NCI-H1105 (cell line): ENCODE measurements at regions not wholly inside any gene's neighbourhood (a gene's known extent, or its start where the extent isn't known, plus 50 kb on each side); places are given as distances from the start of the nearest gene placed in this dataset.

Experiments
- DNase-seq: peaks from one replicate; lab custom pipeline; 2025; lab: John Stamatoyannopoulos, UW

DNA sequence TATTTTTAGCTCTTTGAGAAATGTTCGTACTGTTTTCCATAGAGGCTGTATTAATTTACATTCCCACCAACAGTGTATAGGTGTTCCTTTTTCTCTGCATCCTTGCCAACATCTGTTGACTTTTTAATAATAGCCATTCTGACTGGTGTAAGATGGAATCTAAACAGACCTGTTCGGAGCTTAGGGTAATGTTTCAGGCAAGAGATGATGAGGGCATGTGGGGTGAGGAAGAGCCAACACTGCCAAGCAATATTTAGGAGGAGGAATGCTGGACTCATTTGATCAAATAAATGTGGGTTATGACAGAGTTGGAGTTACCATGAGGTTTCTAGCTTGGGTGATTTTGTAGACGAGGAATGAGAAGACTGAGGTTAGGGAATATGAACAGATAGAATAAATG, 382.9 kb downstream of the KLF12 start:
- DNase-seq, result no peak

- DNase-seq, result no peak
These were observed 385.8 kb downstream of the KLF12 start for GRCh38 chr13:73748404-73748803.

DNA sequence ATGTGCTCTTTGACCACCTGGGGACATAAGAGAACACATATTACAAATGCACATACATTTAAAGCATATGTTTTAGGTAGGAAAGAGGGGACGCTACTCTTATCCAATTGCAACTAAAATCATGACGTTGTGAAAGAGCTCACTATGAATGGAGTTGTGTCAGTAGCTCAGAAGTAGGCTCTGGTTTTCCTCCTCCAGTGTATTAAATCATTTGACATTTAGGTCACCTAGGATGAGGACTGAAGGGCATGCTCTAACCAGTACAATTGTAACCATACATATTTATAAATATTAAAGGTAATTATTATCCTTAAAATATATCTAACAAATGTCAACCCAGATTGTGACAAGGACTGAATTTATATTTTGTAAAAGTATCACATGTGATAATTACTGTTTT, 389.0 kb downstream of the KLF12 start:
- DNase-seq, result no peak

DNA sequence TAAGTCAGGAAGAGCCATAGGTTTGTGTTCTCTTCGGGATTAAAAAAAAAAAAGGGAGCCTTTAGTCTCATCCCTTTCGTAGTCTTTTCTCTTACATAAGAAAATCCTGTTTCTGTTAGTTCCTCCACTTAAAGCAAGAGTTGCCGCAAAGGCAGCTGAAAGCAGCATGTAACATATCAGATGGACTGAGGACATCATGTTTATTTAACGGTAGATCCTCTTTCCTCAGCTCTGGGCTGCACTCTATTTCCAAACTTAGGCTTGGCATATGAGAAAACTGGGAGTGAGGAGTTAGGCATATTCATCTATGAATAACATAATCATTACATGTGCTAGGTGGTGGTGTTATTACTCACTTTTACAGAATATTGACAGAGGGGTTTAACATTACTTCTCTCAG, 391.2 kb downstream of the KLF12 start:
- DNase-seq, result no peak

DNA sequence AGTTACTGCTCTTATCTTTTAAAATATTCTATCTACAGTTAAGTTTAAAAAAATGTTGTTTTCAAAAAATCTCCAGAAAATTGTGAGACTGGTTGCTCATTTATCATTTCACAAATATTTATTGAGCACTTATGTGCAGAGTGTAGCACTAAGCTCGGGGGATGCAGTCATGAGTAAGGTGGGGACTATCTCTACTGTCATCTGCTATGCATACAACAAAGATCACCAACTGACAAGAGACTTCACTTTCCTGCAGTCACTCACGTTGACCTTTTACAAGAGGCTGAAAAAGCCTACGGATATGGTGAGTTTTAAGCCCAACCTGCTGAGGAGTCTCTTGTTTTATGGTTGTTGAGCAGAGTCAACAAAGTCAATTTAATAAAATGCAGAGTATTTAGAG, 392.5 kb downstream of the KLF12 start:
- no peak for DNase-seq

DNA sequence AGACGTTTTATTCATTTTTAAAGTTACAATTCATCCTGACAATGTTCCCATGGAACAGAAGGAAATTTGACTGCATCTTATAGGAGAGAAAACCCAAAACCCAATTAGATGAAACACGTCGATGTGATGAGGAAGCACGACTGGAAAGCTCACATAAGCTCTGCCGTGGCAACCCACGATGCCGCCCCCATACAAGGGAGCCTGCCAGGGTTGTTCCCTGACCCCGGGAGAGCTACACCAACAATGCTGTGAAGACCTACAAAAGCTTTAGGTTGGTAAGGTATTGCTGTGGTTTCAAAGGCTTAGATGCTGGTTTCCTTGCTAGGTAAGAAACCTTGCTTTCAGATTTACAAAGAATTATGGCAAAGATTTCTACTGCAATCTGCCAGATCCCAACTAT, 393.1 kb downstream of the KLF12 start:
- DNase-seq, result no peak

- no peak for DNase-seq
These were observed 393.5 kb downstream of the KLF12 start for GRCh38 chr13:73740666-73741065.

- DNase-seq, result no peak
These were observed 394.8 kb downstream of the KLF12 start for GRCh38 chr13:73739394-73739793.

DNA sequence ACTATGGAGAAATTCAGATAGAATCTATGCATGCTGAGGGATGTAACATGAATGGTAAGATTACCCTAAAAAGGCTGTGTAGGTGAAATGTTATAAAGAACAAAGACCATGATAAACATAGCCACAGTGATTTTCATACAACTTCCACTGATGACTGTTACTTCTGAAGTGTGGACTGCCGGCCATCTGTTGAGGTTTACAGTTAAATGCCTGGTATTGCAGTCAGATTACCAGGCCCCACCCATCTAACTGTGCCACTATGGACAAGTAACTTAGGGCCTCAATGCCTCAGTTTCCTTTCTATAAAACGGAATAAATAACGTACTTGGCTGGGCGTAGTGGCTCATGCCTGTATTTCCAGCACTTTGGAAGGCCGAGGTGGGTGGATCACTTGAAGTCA, 395.6 kb downstream of the KLF12 start:
- no peak for DNase-seq

- no peak for DNase-seq
These were observed 397.0 kb downstream of the KLF12 start for GRCh38 chr13:73737214-73737613.

GRCh38 chr13:73733706-73734105, 400.5 kb downstream of the KLF12 start:
- no peak for DNase-seq

GRCh38 chr13:73732350-73732749, 401.9 kb downstream of the KLF12 start:
- no peak for DNase-seq

GRCh38 chr13:73731564-73731963, 402.6 kb downstream of the KLF12 start:
- no peak for DNase-seq

DNA sequence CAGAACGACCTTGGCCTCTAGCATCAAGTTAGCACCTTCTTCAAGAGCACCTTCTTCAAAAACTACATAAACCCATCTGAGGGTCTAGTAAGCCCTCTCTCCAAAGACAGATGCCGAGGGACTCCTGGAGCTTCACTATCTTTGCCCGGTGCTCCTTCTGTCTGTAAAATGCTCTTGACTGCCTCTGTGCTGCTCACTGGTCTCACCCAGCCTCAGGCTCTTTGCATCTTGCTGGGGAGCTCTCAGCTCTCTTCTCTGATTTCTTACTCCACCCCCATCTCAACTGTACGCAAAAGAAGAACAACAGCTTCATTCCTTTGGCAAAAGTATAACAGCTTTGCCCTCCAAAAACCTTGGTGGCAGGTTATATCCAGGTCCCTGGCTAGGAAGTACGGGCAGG, 404.2 kb downstream of the KLF12 start:
- no peak for DNase-seq

DNA sequence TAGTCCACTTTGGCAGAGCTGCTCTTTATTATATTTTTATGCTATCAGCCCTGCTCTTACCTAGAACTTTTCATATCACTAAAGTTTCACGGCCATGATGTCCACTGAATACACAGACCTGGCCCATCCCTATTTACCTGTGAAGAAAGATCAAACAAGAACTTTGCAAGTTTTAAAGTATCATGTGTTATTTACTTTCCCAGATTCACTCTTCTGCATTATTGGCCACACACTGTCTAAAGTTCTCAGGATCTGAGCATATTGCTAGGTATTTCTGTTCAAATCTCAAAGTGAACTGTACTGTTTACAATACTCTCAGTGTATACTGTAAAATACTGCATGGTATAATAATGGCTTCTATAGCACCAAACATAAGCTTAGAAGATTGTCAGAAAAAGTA, 405.2 kb downstream of the KLF12 start:
- no peak for DNase-seq

DNA sequence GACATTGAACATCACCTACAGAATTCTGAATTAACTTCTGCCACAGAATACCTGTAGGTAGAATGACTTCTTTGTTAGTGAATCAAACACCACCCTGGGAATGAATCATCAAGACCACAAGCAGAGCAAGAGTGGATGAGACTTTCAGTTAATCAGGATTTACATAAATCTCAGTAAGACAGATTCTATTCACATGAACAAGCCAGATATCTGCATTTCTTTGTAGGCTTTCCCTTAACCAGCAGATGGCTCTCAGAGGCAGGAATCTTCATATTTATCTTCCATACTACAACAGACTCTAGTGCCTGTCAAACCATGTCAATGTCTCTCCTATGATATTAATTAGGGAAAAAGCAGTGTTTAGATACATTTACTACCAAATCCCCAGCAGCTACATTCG, 412.1 kb downstream of the KLF12 start:
- no peak for DNase-seq

DNA sequence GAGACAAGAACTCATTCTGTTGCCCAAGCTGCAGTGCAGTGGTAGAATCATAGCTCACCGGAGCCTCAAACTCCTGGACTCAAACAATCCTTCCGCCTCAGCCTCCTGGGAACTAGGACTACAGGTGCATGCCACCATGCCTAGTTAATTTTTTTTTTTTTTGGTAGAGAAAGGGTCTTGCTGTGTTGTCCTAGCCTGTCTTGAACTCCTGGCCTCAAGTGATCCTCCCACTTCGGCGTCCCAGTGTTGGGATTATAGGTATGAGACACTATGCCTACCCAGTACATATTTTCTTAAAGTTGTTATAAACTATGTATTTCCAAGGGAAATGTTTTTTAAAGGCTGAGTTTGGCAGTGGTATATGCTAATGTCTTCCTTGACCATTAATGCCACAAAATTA, 412.6 kb downstream of the KLF12 start:
- DNase-seq, result no peak

DNA sequence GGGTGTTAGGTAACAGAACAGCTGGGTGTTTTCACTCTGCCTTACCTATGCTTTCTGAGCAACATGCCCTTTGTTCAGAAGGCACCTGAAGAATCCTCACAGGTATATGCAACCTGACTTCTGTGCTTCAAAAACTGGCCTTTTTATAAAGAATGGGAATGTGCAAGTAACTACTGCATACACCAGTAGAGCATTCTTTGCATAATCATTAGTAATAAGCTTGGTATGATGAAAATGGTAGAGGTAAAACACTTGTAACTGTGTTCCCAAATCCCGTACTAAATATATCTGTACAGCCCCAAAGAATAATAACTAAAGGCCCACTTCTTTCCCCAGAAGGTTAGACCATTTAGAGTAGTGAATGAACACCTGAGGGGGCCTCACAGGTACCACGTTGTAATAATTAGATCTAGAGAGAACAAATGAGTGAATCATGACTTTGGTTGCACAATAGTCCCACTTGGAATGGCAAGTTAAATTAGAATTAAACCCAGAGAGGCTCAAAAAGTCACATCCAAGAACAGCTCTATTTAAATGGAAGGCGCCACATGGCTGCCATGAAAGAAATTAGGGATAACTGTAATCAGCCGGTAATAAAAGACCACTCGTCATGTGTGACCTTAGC, 413.9 kb downstream of the KLF12 start:
- no peak for DNase-seq

DNA sequence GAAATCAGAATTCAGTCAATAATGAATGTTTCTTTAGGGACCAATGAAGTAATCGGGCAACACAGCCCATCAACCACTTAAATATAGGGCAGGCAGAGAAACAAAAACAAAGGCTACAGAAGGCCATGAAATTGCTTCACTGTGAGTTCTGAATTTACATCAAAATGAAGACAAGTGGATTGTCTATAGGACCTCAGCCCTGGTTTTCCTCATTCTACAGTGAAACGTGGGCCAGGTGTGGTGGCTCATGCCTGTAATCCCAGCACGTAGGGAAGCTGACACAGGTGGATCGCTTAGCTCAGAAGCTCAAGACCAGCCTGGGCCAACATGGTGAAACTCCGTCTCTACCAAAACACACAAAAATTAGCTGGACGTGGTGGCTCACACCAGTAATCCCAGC, 416.0 kb downstream of the KLF12 start:
- no peak for DNase-seq

DNA sequence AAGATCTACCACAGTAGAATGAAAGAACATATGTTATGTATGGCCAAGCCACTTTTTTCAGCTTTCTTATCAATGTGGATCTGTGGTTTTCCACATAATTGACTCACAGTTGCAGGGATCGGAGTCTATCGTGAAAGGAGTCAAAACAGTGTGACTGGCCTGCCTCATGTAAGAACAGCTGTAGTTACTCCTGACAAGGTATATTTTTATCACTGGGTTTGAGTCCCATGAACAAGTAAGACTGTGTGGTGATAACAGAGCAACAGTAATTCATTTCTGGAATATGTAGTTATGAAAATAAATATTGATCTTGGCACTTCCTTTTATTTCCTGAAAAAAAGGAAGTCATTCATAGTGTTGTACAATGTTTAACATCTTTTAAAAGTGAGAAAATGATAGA, 416.6 kb downstream of the KLF12 start:
- DNase-seq, result no peak

- DNase-seq, result no peak
These were observed 418.2 kb downstream of the KLF12 start for GRCh38 chr13:73715911-73716510.

DNA sequence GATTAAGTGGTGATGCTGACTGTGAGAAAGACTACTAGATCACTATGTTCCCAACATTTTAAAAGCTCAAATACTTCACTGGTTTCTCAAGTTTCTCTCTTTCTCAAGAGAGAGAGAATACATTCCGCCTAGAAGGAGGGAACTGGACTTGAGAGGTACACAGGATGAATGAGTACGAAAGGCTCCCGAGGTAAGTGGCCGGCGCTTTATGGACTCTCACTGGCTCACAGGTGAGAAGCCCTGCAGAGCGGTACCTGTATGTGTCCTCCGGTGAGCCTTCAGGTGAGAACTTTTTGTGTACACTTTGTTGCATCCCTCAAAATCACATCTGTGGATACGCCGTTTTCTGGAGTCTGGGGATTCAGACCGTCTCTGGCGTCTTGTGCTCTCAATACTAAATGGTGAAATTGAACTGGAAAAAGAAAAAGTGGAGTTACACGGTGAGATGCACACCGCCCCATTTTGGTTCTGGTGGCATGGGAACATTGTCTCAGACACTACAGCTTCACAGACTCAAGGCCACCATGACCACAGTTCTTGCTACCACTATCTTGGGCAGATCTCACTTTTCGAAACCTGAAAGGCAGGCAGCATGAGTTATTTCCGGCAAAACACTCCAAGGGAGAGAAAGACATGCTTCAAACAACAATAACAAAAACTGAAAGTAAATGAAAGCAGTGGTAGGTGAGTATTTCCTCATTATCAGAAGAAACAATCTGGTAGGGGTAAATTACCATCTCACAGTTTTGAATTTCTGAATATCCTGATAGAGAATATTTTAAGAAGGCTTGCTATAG, 418.9 kb downstream of the KLF12 start:
- no peak for DNase-seq

- no peak for DNase-seq
These were observed 419.7 kb downstream of the KLF12 start for GRCh38 chr13:73714522-73714921.
